WTC11 (cell line): ENCODE measurements at regions not wholly inside any gene's neighbourhood (a gene's known extent, or its start where the extent isn't known, plus 50 kb on each side); places are given as distances from the start of the nearest gene placed in this dataset.

Source experiments
- ATAC-seq: fragments of 200-7000 bp; cut with Tn5 transposase; 2 replicates; pipeline ENCODE4 v1.10.0; 2021; ENCODE audit warnings: mild to moderate bottlenecking, moderate library complexity
- CTCF ChIA-PET: fragments of 300-600 bp; sonication (Branson Sonifier 250); formaldehyde crosslinking; loops from one replicate; lab custom pipeline; 2021; ENCODE audit warnings: antibody characterized with exemption; lab: Charles Lee
- POLR2A ChIA-PET: fragments of 350-600 bp; sonication (Branson Sonifier 250); formaldehyde crosslinking; loops from one replicate; lab custom pipeline; 2021; ENCODE audit warnings: antibody characterized with exemption; lab: Charles Lee
- DNase-seq: peaks from one replicate; pipeline ENCODE4 v3.0.0; 2021; ENCODE audit warnings: low spot score
- H3K27ac Mint-ChIP-seq: 2 replicates; pipeline ENCODE4 v1.8.0; 2021; ENCODE audit warnings: mixed read lengths
- H3K27me3 Mint-ChIP-seq: 2 replicates; pipeline ENCODE4 v1.8.0; 2021; ENCODE audit warnings: low read depth, mild to moderate bottlenecking, moderate library complexity, mixed read lengths
- H3K36me3 Mint-ChIP-seq: 2 replicates; pipeline ENCODE4 v1.8.0; 2021; ENCODE audit warnings: mixed read lengths
- H3K4me1 Mint-ChIP-seq: 2 replicates; pipeline ENCODE4 v1.8.0; 2022; ENCODE audit warnings: mixed read lengths
- H3K4me3 Mint-ChIP-seq: 2 replicates; pipeline ENCODE4 v1.8.0; 2021; ENCODE audit warnings: mild to moderate bottlenecking, moderate library complexity, mixed read lengths
- H3K9me3 Mint-ChIP-seq: 2 replicates; pipeline ENCODE4 v1.8.0; 2021; ENCODE audit warnings: mixed read lengths
- ATF1 ChIP-seq: sonication (generic); formaldehyde crosslinking; IDR thresholded peaks from 2 replicates; pipeline ENCODE4 v1.8.1; 2023; ENCODE audit warnings: mild to moderate bottlenecking, moderate library complexity, missing genetic modification reagents
- ATF3 ChIP-seq: sonication (generic); formaldehyde crosslinking; conservative IDR thresholded peaks from 2 replicates; pipeline ENCODE4 v1.8.1; 2022; ENCODE audit warnings: mild to moderate bottlenecking, missing genetic modification reagents
- ATF6 ChIP-seq: sonication (generic); formaldehyde crosslinking; IDR thresholded peaks from 2 replicates; pipeline ENCODE4 v1.8.1; 2023; ENCODE audit warnings: mild to moderate bottlenecking, missing genetic modification reagents
- CBFB ChIP-seq: sonication (generic); formaldehyde crosslinking; IDR thresholded peaks from 2 replicates; pipeline ENCODE4 v1.8.1; 2022; ENCODE audit warnings: mild to moderate bottlenecking, low read depth, missing genetic modification reagents
- CDX4 ChIP-seq: fragments of 250-450 bp; sonication (Bioruptor Pico); IDR thresholded peaks from 2 replicates; pipeline ENCODE4 v1.9.0; 2021; ENCODE audit warnings: moderate library complexity, mild to moderate bottlenecking, inconsistent platforms, borderline replicate concordance
- EMX1 ChIP-seq: fragments of 250-450 bp; sonication (Bioruptor Pico); IDR thresholded peaks from 2 replicates; pipeline ENCODE4 v1.8.0; 2021; ENCODE audit warnings: mild to moderate bottlenecking
- ERG ChIP-seq: fragments of 250-450 bp; sonication (Bioruptor Pico); IDR thresholded peaks from 2 replicates; pipeline ENCODE4 v1.8.0; 2021; ENCODE audit warnings: mild to moderate bottlenecking
- ESRRA ChIP-seq: sonication (generic); formaldehyde crosslinking; IDR thresholded peaks from 2 replicates; pipeline ENCODE4 v1.8.1; 2022; ENCODE audit warnings: mild to moderate bottlenecking, missing genetic modification reagents, borderline replicate concordance
- FOXP1 ChIP-seq: sonication (generic); formaldehyde crosslinking; IDR thresholded peaks from 2 replicates; pipeline ENCODE4 v1.8.0; 2022; ENCODE audit warnings: missing genetic modification reagents, mild to moderate bottlenecking, moderate library complexity, borderline replicate concordance
- HMGXB4 ChIP-seq: sonication (generic); formaldehyde crosslinking; IDR thresholded peaks from 2 replicates; pipeline ENCODE4 v1.8.1; 2023; ENCODE audit warnings: mild to moderate bottlenecking, moderate library complexity, missing genetic modification reagents
- IRF2 ChIP-seq: sonication (generic); formaldehyde crosslinking; IDR thresholded peaks from 2 replicates; pipeline ENCODE4 v1.8.0; 2022; ENCODE audit warnings: low read depth, missing genetic modification reagents, borderline replicate concordance
- JAZF1 ChIP-seq: fragments of 250-450 bp; sonication (Bioruptor Pico); IDR thresholded peaks from 2 replicates; pipeline ENCODE4 v1.9.0; 2021; ENCODE audit warnings: moderate library complexity, mild to moderate bottlenecking, inconsistent platforms
- JUN ChIP-seq: sonication (generic); formaldehyde crosslinking; IDR thresholded peaks from 2 replicates; pipeline ENCODE4 v1.8.0; 2023; ENCODE audit warnings: mild to moderate bottlenecking, missing genetic modification reagents
- KAT7 ChIP-seq: sonication (generic); formaldehyde crosslinking; IDR thresholded peaks from 2 replicates; pipeline ENCODE4 v1.8.1; 2023; ENCODE audit warnings: missing genetic modification reagents, mild to moderate bottlenecking, borderline replicate concordance
- MLX ChIP-seq: sonication (generic); formaldehyde crosslinking; IDR thresholded peaks from 2 replicates; pipeline ENCODE4 v1.8.1; 2023; ENCODE audit warnings: mild to moderate bottlenecking, missing genetic modification reagents, moderate library complexity
- PREB ChIP-seq: sonication (generic); formaldehyde crosslinking; IDR thresholded peaks from 2 replicates; pipeline ENCODE4 v1.8.1; 2022; ENCODE audit warnings: mild to moderate bottlenecking, missing genetic modification reagents, moderate library complexity, borderline replicate concordance
- USF2 ChIP-seq: sonication (generic); formaldehyde crosslinking; IDR thresholded peaks from 2 replicates; pipeline ENCODE4 v1.8.1; 2023; ENCODE audit warnings: mild to moderate bottlenecking, missing genetic modification reagents, moderate library complexity
- ZBTB21 ChIP-seq: sonication (generic); formaldehyde crosslinking; IDR thresholded peaks from 2 replicates; pipeline ENCODE4 v1.8.1; 2023; ENCODE audit warnings: mild to moderate bottlenecking, missing genetic modification reagents, borderline replicate concordance
- ZNF121 ChIP-seq: sonication (generic); formaldehyde crosslinking; IDR thresholded peaks from 2 replicates; pipeline ENCODE4 v1.8.0; 2023; ENCODE audit warnings: missing genetic modification reagents
- ZNF396 ChIP-seq: fragments of 250-450 bp; sonication (Bioruptor Pico); IDR thresholded peaks from 2 replicates; pipeline ENCODE4 v1.8.0; 2021; ENCODE audit warnings: mild to moderate bottlenecking, moderate library complexity, borderline replicate concordance
- ZNF512 ChIP-seq: sonication (generic); formaldehyde crosslinking; IDR thresholded peaks from 2 replicates; pipeline ENCODE4 v1.8.1; 2022; ENCODE audit warnings: missing genetic modification reagents, borderline replicate concordance

- Mint-ChIP-seq H3K4me3 (no peak overlapping the region), H3K27ac (no peak overlapping the region), H3K36me3 (no peaks in the 10 kb centered on the region), H3K4me1 (peaks cover 10% of the 10 kb centered on the region), H3K27me3 (peaks cover 10% of the 10 kb centered on the region), H3K9me3 (no peaks in the 10 kb centered on the region)
- ATAC-seq, result no peak
- no peak for TF ChIP-seq CBFB (CRISPR knock-in tag)
- TF ChIP-seq USF2 (CRISPR knock-in tag), result no peak
- no peak for TF ChIP-seq CDX4 (CRISPR knock-in tag)
- TF ChIP-seq ATF6 (CRISPR knock-in tag), result no peak
- TF ChIP-seq ESRRA (CRISPR knock-in tag), result no peak
- TF ChIP-seq ZBTB21 (CRISPR knock-in tag), result no peak
- no peak for TF ChIP-seq ATF1 (CRISPR knock-in tag)
- no peak for TF ChIP-seq FOXP1
- ChIA-PET POLR2A (no interaction called here), CTCF (no interaction called here)
- DNase-seq, result no peak
These were observed 169.3 kb downstream of the MACROH2A1 start for GRCh38 chr5:135229679-135230132.

GRCh38 chr5:135229122-135229521 is 169.9 kb downstream of the MACROH2A1 start:
- H3K27ac Mint-ChIP-seq, result no peak overlapping the region
- no peaks in the 10 kb centered on the region for H3K9me3 Mint-ChIP-seq
- H3K36me3 Mint-ChIP-seq, result no peaks in the 10 kb centered on the region
- ChIA-PET POLR2A (no interaction called here), CTCF (no interaction called here)
- DNase-seq (no peak), ATAC-seq (no peak)
- H3K27me3 Mint-ChIP-seq, result peaks cover 15% of the 10 kb centered on the region
- no peak overlapping the region for H3K4me3 Mint-ChIP-seq
- peaks cover 10% of the 10 kb centered on the region for H3K4me1 Mint-ChIP-seq
- TF ChIP-seq MLX (CRISPR knock-in tag) (no peak), ZNF121 (CRISPR knock-in tag) (no peak), PREB (no peak), ERG (no peak), JUN (CRISPR knock-in tag) (no peak), JAZF1 (CRISPR knock-in tag) (no peak), IRF2 (no peak), KAT7 (no peak), EMX1 (CRISPR knock-in tag) (no peak), ATF3 (CRISPR knock-in tag) (no peak), ZNF396 (CRISPR knock-in tag) (no peak), HMGXB4 (no peak), ZNF512 (no peak)
